Natural killer cell treated with Interleukin-12 subunit alpha and Interleukin-12 subunit beta and Interleukin-15 and Interleukin-18, amount 100 ng/mL, for 72 hours (primary cell): ENCODE measurements at regions not wholly inside any gene's neighbourhood (a gene's known extent, or its start where the extent isn't known, plus 50 kb on each side); places are given as distances from the start of the nearest gene placed in this dataset.

Experiments used
- ATAC-seq, 2 donors: fragments of 150-1000 bp; cut with Tn5 transposase in 1 of 2; sonication (Bioruptor Pico), chemical (Tn5 transposase) in 1 of 2; 2 replicates each; pipeline ENCODE4 v1.10.0; 2021
- DNase-seq: peaks from one replicate; pipeline ENCODE4 v3.0.0; 2022; ENCODE audit warnings: low spot score
- H3K27ac Mint-ChIP-seq, 2 donors: 1 replicate in 1 of 2; 2 replicates in 1 of 2; pipeline ENCODE4 v1.8.0; 2022; ENCODE audit warnings: mixed read lengths in 2 of 2, mild to moderate bottlenecking in 1 of 2, moderate library complexity in 1 of 2
- H3K27me3 Mint-ChIP-seq, 2 donors: 1 replicate in 1 of 2; 2 replicates in 1 of 2; pipeline ENCODE4 v1.8.0; 2022; ENCODE audit warnings: mixed read lengths in 2 of 2
- H3K36me3 Mint-ChIP-seq: one replicate; pipeline ENCODE4 v1.8.0; 2022; ENCODE audit warnings: mixed read lengths
- H3K4me1 Mint-ChIP-seq, 2 donors: 1 replicate in 1 of 2; 2 replicates in 1 of 2; pipeline ENCODE4 v1.8.0; 2022; ENCODE audit warnings: low read depth in 2 of 2, mixed read lengths in 2 of 2, mild to moderate bottlenecking in 1 of 2
- H3K4me3 Mint-ChIP-seq: one replicate; pipeline ENCODE4 v1.8.0; 2022; ENCODE audit warnings: mixed read lengths
- H3K9me3 Mint-ChIP-seq: 2 replicates; pipeline ENCODE4 v1.8.0; 2022; ENCODE audit warnings: mixed read lengths

DNA sequence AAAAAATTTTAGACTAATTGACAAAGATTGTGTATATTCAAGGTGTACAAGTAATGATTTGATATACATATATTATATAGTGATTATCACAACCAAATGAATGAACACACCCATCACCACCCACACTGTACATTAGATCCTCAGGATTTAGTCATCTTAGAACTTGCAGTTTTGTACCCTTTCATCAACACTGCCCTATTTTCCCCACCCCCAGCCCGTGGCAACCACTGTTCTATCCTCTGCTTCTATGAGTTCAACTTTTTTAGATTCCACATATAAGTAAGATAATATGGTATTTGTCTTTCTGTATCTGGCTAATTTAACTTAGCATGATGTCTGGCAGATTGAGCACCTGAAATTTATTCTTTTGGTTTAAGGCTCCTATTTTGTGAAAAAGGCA lies 173.6 kb downstream of the IER5 start:
- Mint-ChIP-seq H3K9me3 (peaks cover 2% of the 10 kb centered on the region), H3K27me3 (peaks cover 10 to 12% of the 10 kb centered on the region in 2 donors), H3K36me3 (no peaks in the 10 kb centered on the region), H3K4me3 (no peak overlapping the region), H3K4me1 (no peaks in the 10 kb centered on the region), H3K27ac (no peak overlapping the region)
- ATAC-seq (no peak), DNase-seq (no peak)

DNA sequence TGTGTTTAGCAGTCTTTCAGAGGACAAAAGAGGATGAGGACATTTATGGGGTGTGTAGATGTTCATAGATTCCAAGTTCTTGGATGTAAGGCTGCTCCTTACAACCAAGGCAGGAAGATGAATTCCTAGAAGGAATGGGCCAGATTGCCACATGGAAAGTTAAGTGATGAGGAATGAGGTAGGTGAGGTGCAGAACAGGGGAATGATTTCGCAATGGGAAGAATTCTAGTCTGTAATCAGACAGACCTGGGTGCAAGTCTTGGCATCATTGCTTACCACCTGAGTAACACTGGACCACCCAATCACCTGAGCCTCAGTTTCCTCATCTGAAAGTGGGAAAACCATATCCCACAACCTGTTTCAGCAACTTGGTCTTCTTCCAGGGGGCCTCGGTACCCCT lies 174.9 kb downstream of the IER5 start:
- no peaks in the 10 kb centered on the region for H3K36me3 Mint-ChIP-seq
- H3K4me3 Mint-ChIP-seq, result no peak overlapping the region
- DNase-seq (no peak), ATAC-seq (no peak)
- peaks cover 7% of the 10 kb centered on the region in 2 donors for H3K27me3 Mint-ChIP-seq
- peaks cover 2% of the 10 kb centered on the region for H3K9me3 Mint-ChIP-seq
- H3K4me1 Mint-ChIP-seq, result no peaks in the 10 kb centered on the region
- no peak overlapping the region for H3K27ac Mint-ChIP-seq

DNA sequence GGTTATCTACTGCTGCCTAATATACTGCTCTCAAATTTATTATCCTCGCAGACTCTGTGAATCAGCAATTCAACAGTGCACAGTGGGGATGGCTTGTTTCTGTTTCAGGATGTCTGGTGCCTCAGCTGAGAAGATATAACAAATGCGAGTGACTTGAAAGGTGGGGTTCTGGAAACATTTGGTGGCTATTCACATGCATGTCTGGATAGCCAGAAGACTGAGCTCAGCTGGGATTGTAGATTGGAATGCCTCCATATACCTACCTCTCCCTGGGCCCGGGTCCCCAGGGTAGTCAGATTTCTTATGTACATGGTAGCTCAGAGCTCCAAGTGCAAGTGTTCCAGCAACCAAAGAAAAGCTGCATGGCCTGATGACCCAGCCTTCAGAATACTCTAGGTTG lies 176.3 kb downstream of the IER5 start:
- Mint-ChIP-seq H3K36me3 (no peaks in the 10 kb centered on the region), H3K27ac (no peak overlapping the region), H3K9me3 (peaks cover 5% of the 10 kb centered on the region), H3K4me1 (no peaks in the 10 kb centered on the region), H3K4me3 (no peak overlapping the region), H3K27me3 (peaks cover 7 to 21% of the 10 kb centered on the region in 2 donors)
- DNase-seq (no peak), ATAC-seq (no peak)

DNA sequence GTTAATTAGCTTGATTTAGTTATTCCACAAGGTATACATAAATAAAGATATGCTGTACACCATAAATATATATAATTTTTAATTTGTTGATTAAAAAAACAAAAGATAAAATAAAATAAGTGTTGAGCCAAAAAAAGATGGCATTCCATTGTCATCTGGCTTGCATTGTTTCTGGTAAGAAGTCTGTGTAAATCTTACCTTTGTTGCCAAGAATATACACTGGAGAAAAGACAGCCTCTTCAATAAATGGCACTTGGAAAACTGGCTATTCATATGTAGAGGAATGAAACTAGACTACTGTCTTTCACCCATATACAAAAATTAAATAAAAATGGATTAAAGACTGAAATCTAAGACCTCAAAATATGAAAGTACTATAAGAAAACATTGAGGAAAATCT lies 196.5 kb downstream of the IER5 start:
- no peak overlapping the region for H3K4me3 Mint-ChIP-seq
- H3K27ac Mint-ChIP-seq, result no peak overlapping the region
- no peak for DNase-seq
- H3K9me3 Mint-ChIP-seq, result peaks cover 12% of the 10 kb centered on the region
- H3K4me1 Mint-ChIP-seq, result no peaks in the 10 kb centered on the region
- no peak for ATAC-seq
- H3K27me3 Mint-ChIP-seq, result peaks cover under 1 to 2% of the 10 kb centered on the region in 2 donors
- peaks cover 14% of the 10 kb centered on the region for H3K36me3 Mint-ChIP-seq

DNA sequence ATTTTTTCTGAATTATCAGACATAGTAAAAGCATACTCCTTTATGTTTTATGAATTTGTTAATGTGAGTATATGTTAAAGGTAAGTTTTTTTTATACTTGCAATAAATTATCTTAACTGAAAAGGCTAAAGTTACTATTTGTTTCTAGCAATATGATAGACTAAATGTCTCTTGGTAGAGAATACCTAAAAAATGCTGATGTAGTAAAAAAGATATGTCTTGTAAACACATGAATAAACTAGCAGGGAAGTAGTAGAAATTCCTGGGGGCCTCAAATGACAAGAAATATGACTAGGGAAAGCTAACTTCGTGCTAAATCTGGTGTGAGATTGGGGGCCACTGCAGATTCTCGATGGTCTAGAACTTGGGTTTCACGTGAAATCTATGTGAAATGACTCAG lies 188.1 kb upstream of the CACNA1E start:
- Mint-ChIP-seq H3K36me3 (no peaks in the 10 kb centered on the region), H3K4me1 (no peaks in the 10 kb centered on the region), H3K4me3 (no peak overlapping the region), H3K27me3 (peaks cover 8 to 38% of the 10 kb centered on the region in 2 donors), H3K9me3 (peaks cover 3% of the 10 kb centered on the region), H3K27ac (no peak overlapping the region)
- DNase-seq (no peak), ATAC-seq (no peak)

DNA sequence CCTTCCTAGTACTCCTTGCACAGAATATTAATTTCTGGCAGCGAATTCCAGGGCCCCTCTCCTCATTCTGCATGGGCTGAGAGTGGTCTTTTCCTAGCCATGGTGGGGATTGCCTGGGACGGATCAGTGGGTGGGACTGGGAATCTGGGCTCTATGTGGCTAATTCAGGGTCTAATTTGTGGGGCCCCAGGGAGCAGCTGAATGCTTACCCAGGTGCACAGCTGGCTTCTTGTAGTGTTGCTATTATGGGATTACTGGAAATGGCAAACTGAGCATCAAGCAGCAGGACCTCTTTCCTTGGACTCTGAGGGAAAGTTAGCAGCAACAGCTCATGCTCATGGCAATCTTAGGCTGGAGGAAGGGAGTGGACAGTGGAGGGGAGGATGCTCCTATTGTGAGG lies 187.1 kb upstream of the CACNA1E start:
- H3K27ac Mint-ChIP-seq, result no peak overlapping the region
- DNase-seq (no peak), ATAC-seq (no peak)
- H3K4me1 Mint-ChIP-seq, result no peaks in the 10 kb centered on the region
- H3K27me3 Mint-ChIP-seq, result peaks cover 8 to 32% of the 10 kb centered on the region in 2 donors
- H3K36me3 Mint-ChIP-seq, result no peaks in the 10 kb centered on the region
- H3K4me3 Mint-ChIP-seq, result no peak overlapping the region
- H3K9me3 Mint-ChIP-seq, result peaks cover 3% of the 10 kb centered on the region

DNA sequence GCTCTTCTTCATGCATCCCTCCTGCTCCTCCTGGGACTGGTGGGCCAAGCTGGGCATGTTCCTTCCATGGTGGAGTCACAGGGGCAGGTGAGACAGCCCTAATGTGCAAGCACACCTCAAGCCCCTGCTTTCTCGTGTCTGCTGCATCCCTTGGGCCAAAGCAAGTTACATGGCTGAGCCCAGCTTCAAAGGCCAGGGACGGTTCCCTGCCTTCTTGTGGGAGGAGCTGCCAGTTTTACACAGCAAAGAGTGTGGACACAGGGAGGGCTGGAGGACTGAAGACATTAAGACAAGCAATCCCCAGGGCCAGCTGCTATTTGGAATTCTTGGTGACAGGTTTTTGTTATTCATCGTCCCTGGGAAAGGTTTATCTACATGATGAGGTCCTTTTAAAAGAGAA lies 175.2 kb upstream of the CACNA1E start:
- Mint-ChIP-seq H3K9me3 (no peaks in the 10 kb centered on the region), H3K27ac (no peak overlapping the region), H3K4me1 (no peaks in the 10 kb centered on the region), H3K36me3 (no peaks in the 10 kb centered on the region), H3K4me3 (no peak overlapping the region), H3K27me3 (peaks cover 16 to 40% of the 10 kb centered on the region in 2 donors)
- no peak for ATAC-seq
- no peak for DNase-seq

DNA sequence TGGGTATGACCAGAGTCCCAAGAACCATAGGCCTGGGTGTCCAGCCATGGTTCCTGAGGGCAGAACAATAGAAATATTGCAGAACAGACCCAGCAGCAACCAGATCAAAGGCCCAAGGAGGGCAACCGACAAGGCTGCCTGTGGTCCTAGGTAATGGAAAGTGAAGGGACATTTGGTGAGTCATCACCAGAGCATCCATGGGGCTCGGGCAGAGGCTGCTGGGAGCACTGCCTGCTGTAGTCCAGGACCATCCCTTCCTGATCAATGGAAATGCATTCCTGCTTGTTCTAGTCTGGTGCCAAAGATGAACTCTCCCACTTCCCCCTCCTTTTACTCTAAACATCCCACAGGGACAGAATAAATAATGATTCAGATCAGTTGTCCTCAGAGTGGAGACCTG lies 172.8 kb upstream of the CACNA1E start:
- Mint-ChIP-seq H3K36me3 (no peaks in the 10 kb centered on the region), H3K4me1 (no peaks in the 10 kb centered on the region), H3K27ac (no peak overlapping the region), H3K27me3 (peaks cover 20 to 38% of the 10 kb centered on the region in 2 donors), H3K4me3 (no peak overlapping the region), H3K9me3 (no peaks in the 10 kb centered on the region)
- no peak for ATAC-seq
- no peak for DNase-seq

DNA sequence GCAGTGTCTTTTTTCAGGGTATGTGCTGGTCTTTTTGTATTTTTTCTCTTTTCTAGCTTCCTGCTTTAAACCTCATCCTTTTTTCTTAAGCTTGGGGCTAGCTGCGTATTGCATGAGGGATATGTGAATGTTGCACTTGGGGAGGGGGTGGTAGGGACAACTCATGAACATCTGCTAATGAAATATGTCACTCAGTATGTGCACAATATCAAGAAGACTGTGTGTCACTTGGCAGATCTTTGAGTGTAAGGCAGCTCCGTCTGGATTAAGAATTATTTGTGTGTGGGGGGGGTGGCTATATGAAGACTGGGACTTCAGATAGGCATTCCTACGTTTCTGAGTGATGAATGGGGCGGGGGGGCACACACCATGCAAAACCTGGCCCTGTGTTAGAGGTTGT lies 170.4 kb upstream of the CACNA1E start:
- DNase-seq, result no peak
- peaks cover 26 to 51% of the 10 kb centered on the region in 2 donors for H3K27me3 Mint-ChIP-seq

DNA sequence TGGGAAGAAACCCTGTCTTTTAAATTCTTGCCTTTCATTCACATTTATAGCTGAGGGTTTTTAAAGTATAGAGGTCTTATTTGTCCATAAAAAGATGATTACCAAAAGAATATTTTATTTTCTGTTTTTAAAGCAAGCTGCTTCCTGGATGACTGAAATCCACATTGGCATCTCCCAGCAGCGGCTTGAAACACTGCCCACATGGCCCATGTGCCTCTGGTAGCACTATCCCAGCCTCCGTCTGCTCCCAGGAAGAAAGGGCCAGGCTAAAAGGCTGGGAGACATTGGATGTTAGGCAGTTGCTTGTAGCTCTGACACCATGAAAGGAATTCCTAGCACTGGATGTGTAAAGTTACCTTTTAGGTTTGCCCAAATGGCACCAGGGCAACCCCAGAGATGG lies 169.9 kb upstream of the CACNA1E start:
- H3K9me3 Mint-ChIP-seq, result no peaks in the 10 kb centered on the region
- DNase-seq, result no peak
- no peaks in the 10 kb centered on the region for H3K36me3 Mint-ChIP-seq
- peaks cover 29 to 54% of the 10 kb centered on the region in 2 donors for H3K27me3 Mint-ChIP-seq
- H3K4me3 Mint-ChIP-seq, result no peak overlapping the region
- no peak for ATAC-seq
- H3K4me1 Mint-ChIP-seq, result no peaks in the 10 kb centered on the region
- no peak overlapping the region for H3K27ac Mint-ChIP-seq

More for the DNA sequence above, 170.4 kb upstream of the CACNA1E start:
- H3K4me1 Mint-ChIP-seq, result no peaks in the 10 kb centered on the region
- H3K36me3 Mint-ChIP-seq, result no peaks in the 10 kb centered on the region
- no peak for ATAC-seq
- no peak overlapping the region for H3K27ac Mint-ChIP-seq
- no peaks in the 10 kb centered on the region for H3K9me3 Mint-ChIP-seq
- no peak overlapping the region for H3K4me3 Mint-ChIP-seq

DNA sequence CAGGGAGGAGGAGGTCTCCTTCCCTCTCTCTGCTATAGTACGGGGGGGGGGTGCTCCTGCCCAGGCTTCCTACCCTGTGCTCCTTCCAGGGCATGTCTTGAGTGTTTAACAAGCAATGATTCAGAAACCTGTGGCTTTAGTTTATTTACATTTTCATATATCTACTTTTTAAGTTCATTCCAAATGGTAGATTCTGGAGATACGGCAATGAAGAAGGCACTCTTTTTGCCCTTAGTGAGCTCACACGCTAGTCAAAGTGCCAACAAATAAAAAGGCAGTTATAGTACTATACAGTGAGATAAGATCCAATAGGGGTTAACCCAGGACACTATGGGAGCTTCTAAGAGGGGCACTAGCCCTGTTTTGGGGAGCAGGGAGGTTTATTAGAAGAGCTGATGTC lies 169.3 kb upstream of the CACNA1E start:
- peaks cover 29 to 54% of the 10 kb centered on the region in 2 donors for H3K27me3 Mint-ChIP-seq
- DNase-seq, result no peak

DNA sequence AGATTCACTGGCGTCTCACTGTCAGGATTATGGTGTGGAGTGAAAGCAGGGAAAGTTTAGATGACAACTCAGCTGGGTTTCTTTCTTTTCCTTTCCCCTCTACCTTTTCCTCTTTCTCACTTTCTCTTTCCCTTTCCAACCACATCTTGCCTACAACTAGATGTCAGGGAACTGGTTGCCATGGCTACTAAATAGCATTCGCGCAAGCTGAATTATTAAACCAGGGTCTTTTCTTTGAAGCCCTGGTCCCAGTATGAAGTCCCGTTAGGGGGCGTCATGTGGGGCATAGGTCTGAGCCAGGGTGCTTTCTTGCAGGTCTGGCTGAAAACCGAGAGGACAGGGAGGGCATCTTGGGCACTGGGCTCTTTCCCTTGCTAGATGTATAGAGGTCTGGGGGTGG lies 168.4 kb upstream of the CACNA1E start:
- Mint-ChIP-seq H3K9me3 (no peaks in the 10 kb centered on the region), H3K27me3 (peaks cover 38 to 61% of the 10 kb centered on the region in 2 donors), H3K4me3 (no peak overlapping the region), H3K4me1 (no peaks in the 10 kb centered on the region), H3K36me3 (no peaks in the 10 kb centered on the region), H3K27ac (no peak overlapping the region)
- DNase-seq, result no peak
- ATAC-seq, result peak in 1 of 2 donors; percentile 8

More for the DNA sequence above, 169.3 kb upstream of the CACNA1E start:
- H3K36me3 Mint-ChIP-seq, result no peaks in the 10 kb centered on the region
- H3K4me1 Mint-ChIP-seq, result no peaks in the 10 kb centered on the region
- no peak overlapping the region for H3K4me3 Mint-ChIP-seq
- H3K9me3 Mint-ChIP-seq, result no peaks in the 10 kb centered on the region
- no peak for ATAC-seq
- no peak overlapping the region for H3K27ac Mint-ChIP-seq

DNA sequence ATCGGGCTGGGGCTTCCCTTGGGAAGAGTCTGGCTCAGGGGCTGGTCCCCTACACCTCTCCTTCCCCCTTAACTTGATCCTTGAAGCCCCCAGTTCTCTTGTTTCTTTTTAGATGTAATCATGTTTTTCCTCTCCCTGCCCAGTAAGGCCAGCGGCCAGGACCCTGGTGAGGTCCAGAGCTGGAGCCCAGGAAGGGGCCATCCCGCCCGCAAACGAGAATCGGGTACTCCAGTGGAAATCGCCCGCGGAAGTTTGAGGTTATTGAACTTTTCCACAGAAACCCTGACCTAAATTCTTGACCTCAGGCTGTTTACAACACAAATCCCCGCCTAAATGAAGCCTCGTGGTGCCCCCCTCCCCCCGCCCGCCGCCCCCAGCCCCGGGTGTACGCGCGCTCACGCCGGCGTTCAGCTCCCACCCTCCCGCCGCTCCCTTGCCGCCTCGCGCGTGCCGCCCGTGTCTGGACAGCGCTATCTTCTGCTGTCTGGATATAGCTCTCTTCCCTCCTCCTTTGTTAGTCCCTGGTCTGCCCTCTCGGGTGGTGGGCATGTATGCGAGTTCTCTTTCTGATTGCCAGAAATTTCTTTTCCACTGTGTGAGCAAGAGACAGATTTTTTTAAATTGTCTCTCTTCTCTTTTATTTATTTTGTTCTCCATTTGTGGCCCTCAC lies 165.9 kb upstream of the CACNA1E start:
- Mint-ChIP-seq H3K4me1 (no peaks in the 10 kb centered on the region), H3K27ac (no peak overlapping the region), H3K36me3 (no peaks in the 10 kb centered on the region), H3K27me3 (peaks cover 41 to 68% of the 10 kb centered on the region in 2 donors), H3K4me3 (no peak overlapping the region), H3K9me3 (no peaks in the 10 kb centered on the region)
- no peak for ATAC-seq
- DNase-seq, result no peak

DNA sequence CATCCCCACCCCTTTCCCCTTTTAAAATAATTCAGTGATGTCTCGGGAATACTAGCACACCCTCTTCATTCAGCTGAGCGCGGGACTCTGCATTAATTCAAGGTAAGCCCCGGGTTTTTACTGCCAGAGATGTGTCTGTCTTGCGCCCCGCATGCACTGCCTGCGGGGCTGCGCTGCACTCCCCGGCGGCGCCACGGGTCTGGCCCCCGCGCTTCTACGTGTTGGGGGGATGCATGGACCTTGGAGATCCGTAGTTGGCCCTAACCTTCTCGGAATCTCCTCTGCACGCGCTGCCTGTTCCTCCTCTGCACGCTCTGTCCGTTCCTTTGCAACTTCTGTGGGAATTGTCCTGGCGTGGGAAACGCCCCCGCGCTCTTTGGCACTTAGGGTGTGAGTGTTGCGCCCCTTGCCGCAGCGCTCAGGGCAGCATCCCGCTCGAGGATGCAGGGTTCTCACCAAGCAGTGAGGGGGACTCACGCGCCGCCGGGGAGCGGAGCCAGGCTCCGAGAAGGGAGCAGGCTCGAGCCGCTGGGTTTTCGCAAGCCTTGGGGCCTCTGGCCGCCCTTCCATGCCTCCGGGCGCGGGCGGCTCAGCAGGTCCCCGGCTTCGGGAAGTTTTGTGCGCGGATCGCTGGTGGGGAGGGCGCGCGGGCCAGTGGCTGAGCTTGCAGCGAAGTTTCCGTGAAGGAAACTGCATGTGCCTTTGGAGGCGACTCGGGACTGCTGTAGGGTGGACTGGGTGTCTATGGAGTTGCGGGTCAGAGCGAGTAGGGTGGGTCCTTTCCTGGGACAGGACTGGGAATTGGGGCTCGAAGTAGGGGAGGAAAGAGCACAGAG lies 165.1 kb upstream of the CACNA1E start:
- no peak overlapping the region for H3K4me3 Mint-ChIP-seq
- H3K9me3 Mint-ChIP-seq, result no peaks in the 10 kb centered on the region
- peak in 1 of 2 donors; percentile 4 for ATAC-seq
- no peak overlapping the region for H3K27ac Mint-ChIP-seq
- H3K4me1 Mint-ChIP-seq, result no peaks in the 10 kb centered on the region
- DNase-seq, result no peak
- H3K36me3 Mint-ChIP-seq, result no peaks in the 10 kb centered on the region
- H3K27me3 Mint-ChIP-seq, result peaks cover 39 to 62% of the 10 kb centered on the region in 2 donors
